Neural cell (in vitro differentiated cells): ENCODE measurements at regions not wholly inside any gene's neighbourhood (a gene's known extent, or its start where the extent isn't known, plus 50 kb on each side); places are given as distances from the start of the nearest gene placed in this dataset.

ENCODE experiments used
- H2AFZ ChIP-seq: fragments of 200-600, 300-800 bp; sonication (generic), shearing (Covaris generic); 2 replicates; pipeline ENCODE4 v1.6.0; 2014; ENCODE audit warnings: low read depth, mild to moderate bottlenecking, antibody characterized with exemption, low read length, moderate library complexity
- H3F3A ChIP-seq: fragments of 200-600 bp; shearing (Covaris generic); 2 replicates; pipeline ENCODE4 v1.6.1; 2016; ENCODE audit warnings: mild to moderate bottlenecking, moderate library complexity, mixed read lengths, antibody characterized with exemption, low read length; ENCODE audit not compliant: insufficient read depth, poor library complexity, severe bottlenecking
- H3K27ac ChIP-seq: fragments of 200-600, 300-800 bp; sonication (generic), shearing (Covaris generic); 2 replicates; pipeline ENCODE4 v1.5.1; 2014; ENCODE audit warnings: mild to moderate bottlenecking, low read length, moderate library complexity
- H3K27me3 ChIP-seq: fragments of 300-800, 200-600 bp; sonication (generic), shearing (Covaris generic); 2 replicates; pipeline ENCODE4 v1.6.0; 2014; ENCODE audit warnings: mild to moderate bottlenecking, low read depth, low read length, moderate library complexity; ENCODE audit not compliant: insufficient read depth
- H3K36me3 ChIP-seq: fragments of 300-800, 200-600 bp; sonication (generic), shearing (Covaris generic); 2 replicates; pipeline ENCODE4 v1.5.1; 2014; ENCODE audit warnings: mild to moderate bottlenecking, antibody characterized with exemption, low read length, moderate library complexity; ENCODE audit not compliant: insufficient read depth
- H3K4me2 ChIP-seq: fragments of 300-800, 200-600 bp; sonication (generic), shearing (Covaris generic); 2 replicates; pipeline ENCODE4 v1.6.0; 2014; ENCODE audit warnings: mild to moderate bottlenecking, low read length
- H3K4me3 ChIP-seq: fragments of 300-800, 200-600 bp; sonication (generic), shearing (Covaris generic); 2 replicates; pipeline ENCODE4 v1.5.1; 2014; ENCODE audit warnings: mild to moderate bottlenecking, low read length, moderate library complexity
- H3K79me2 ChIP-seq: fragments of 200-600 bp; shearing (Covaris generic); replicated peaks from 2 replicates; pipeline ENCODE4 v1.6.0; 2014; ENCODE audit warnings: mild to moderate bottlenecking, low read length, moderate library complexity; ENCODE audit not compliant: insufficient read depth
- H3K9ac ChIP-seq: fragments of 300-800, 200-600 bp; sonication (generic), shearing (Covaris generic); 2 replicates; pipeline ENCODE4 v1.6.1; 2016; ENCODE audit warnings: mild to moderate bottlenecking, low read length, mixed read lengths
- H3K9me2 ChIP-seq: fragments of 200-600 bp; shearing (Covaris generic); 2 replicates; pipeline ENCODE4 v1.6.1; 2016; ENCODE audit warnings: mild to moderate bottlenecking, low read length, mixed read lengths; ENCODE audit not compliant: insufficient read depth
- H3K9me3 ChIP-seq: fragments of 200-600, 300-800 bp; sonication (generic), shearing (Covaris generic); 2 replicates; pipeline ENCODE4 v1.6.1; 2016; ENCODE audit warnings: mild to moderate bottlenecking, mixed run types, low read length, moderate library complexity, mixed read lengths
- H4K20me1 ChIP-seq: fragments of 200-600 bp; shearing (Covaris generic); 2 replicates; pipeline ENCODE4 v1.6.1; 2016; ENCODE audit warnings: mild to moderate bottlenecking, mixed run types; ENCODE audit not compliant: insufficient read depth
- EP300 ChIP-seq: fragments of 450-650 bp; conservative IDR thresholded peaks from 2 replicates; pipeline ENCODE4 v1.6.1; 2014; ENCODE audit warnings: antibody characterized with exemption, mild to moderate bottlenecking, moderate library complexity; ENCODE audit not compliant: poor library complexity, severe bottlenecking
- EZH2 ChIP-seq: fragments of 200-600, 300-800 bp; shearing (Covaris generic), sonication (generic); IDR thresholded peaks from 2 replicates; pipeline ENCODE4 v1.6.1; 2014; ENCODE audit warnings: antibody characterized with exemption, low read length, borderline replicate concordance, mild to moderate bottlenecking; ENCODE audit not compliant: insufficient read depth, poor library complexity, severe bottlenecking
- MXI1 ChIP-seq: fragments of 450-650 bp; conservative IDR thresholded peaks from 2 replicates; pipeline ENCODE4 v1.6.1; 2014; ENCODE audit warnings: antibody characterized with exemption, mild to moderate bottlenecking; ENCODE audit not compliant: poor library complexity, severe bottlenecking
- POLR2AphosphoS5 ChIP-seq: IDR thresholded peaks from 2 replicates; pipeline ENCODE4 v1.6.1; 2012
- RAD21 ChIP-seq: fragments of 450-650 bp; conservative IDR thresholded peaks from 2 replicates; pipeline ENCODE4 v1.6.1; 2014; ENCODE audit warnings: antibody characterized with exemption, mild to moderate bottlenecking, moderate library complexity
- SMC3 ChIP-seq: fragments of 450-650 bp; conservative IDR thresholded peaks from 2 replicates; pipeline ENCODE4 v1.6.1; 2014; ENCODE audit warnings: antibody characterized with exemption, mild to moderate bottlenecking, moderate library complexity; ENCODE audit not compliant: poor library complexity
- TAF1 ChIP-seq: IDR thresholded peaks from 2 replicates; pipeline ENCODE4 v1.6.1; 2012; ENCODE audit warnings: low read depth
- TF ChIP-seq, protein P1 (sequence below): fragments of 450-650 bp; IDR thresholded peaks from 2 replicates; pipeline ENCODE4 v1.5.1; 2014; ENCODE audit warnings: antibody characterized with exemption, mild to moderate bottlenecking, moderate library complexity; ENCODE audit not compliant: poor library complexity, severe bottlenecking

DNA sequence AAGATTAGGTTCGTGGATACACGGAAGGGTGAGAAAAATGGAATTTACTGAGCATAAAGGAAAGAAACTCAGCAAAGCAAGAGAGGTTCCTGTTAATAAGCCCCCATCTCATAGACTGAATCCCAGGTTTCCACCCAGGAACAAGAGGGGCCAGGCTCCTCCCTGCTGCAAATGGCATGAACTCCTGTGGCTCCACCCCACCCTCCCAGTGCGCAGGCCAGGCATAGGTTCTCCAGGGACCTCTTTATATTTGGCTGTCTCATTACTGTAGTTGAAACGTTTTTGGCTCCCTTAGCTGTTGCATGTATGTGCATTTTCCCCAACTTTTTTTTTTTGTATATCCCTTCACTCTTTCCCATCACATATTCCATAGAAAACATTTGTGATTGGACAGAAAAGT is 217.8 kb upstream of the NRP1 start:
- H3K4me3 ChIP-seq: no peak overlapping the region
- H2AFZ ChIP-seq: no peak overlapping the region
- no peak overlapping the region for H3K27ac ChIP-seq
- H4K20me1 ChIP-seq: no peaks in the 10 kb centered on the region
- H3K9ac ChIP-seq: no peak overlapping the region
- TF ChIP-seq EZH2 (no peak), EP300 (no peak), RAD21 (no peak), MXI1 (no peak), TAF1 (no peak), SMC3 (no peak)
- H3K9me3 ChIP-seq: no peaks in the 10 kb centered on the region
- H3K4me2 ChIP-seq: no peak overlapping the region
- H3F3A ChIP-seq: no peaks in the 10 kb centered on the region
- H3K27me3 ChIP-seq: no peaks in the 10 kb centered on the region
- no peaks in the 10 kb centered on the region for H3K36me3 ChIP-seq
- H3K9me2 ChIP-seq: no peaks in the 10 kb centered on the region
- no peaks in the 10 kb centered on the region for H3K79me2 ChIP-seq

DNA sequence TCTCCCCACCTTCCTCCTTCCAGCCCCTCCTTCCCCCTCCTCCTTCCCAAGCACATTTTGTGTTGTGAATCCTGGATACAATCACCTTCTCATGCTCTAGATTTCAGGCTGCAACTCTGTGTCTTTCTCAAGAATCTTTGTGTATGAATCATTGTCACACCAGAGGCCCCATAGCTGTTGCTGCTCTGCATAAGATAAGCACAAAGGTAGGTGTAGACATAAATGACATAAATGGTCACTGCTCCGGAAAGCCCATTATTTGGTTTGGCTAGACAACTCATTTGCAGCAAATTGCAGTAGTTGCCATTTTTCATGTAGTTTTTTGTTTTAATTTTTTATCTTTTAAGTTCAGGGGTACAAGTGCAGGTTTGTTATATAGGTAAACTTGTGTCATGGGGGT is 216.3 kb upstream of the NRP1 start:
- no peak for TF ChIP-seq MXI1
- TF ChIP-seq, protein P1, sequence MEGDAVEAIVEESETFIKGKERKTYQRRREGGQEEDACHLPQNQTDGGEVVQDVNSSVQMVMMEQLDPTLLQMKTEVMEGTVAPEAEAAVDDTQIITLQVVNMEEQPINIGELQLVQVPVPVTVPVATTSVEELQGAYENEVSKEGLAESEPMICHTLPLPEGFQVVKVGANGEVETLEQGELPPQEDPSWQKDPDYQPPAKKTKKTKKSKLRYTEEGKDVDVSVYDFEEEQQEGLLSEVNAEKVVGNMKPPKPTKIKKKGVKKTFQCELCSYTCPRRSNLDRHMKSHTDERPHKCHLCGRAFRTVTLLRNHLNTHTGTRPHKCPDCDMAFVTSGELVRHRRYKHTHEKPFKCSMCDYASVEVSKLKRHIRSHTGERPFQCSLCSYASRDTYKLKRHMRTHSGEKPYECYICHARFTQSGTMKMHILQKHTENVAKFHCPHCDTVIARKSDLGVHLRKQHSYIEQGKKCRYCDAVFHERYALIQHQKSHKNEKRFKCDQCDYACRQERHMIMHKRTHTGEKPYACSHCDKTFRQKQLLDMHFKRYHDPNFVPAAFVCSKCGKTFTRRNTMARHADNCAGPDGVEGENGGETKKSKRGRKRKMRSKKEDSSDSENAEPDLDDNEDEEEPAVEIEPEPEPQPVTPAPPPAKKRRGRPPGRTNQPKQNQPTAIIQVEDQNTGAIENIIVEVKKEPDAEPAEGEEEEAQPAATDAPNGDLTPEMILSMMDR: no peak
- no peak for TF ChIP-seq RAD21
- TF ChIP-seq EZH2: no peak
- no peak overlapping the region for H2AFZ ChIP-seq
- H3K79me2 ChIP-seq: no peaks in the 10 kb centered on the region
- H3K4me3 ChIP-seq: no peak overlapping the region
- H3K4me2 ChIP-seq: no peak overlapping the region
- no peaks in the 10 kb centered on the region for H3K9me3 ChIP-seq
- H3K27ac ChIP-seq: no peak overlapping the region
- no peaks in the 10 kb centered on the region for H4K20me1 ChIP-seq
- H3K9ac ChIP-seq: no peak overlapping the region
- no peaks in the 10 kb centered on the region for H3F3A ChIP-seq
- H3K9me2 ChIP-seq: no peaks in the 10 kb centered on the region
- H3K27me3 ChIP-seq: no peaks in the 10 kb centered on the region
- H3K36me3 ChIP-seq: no peaks in the 10 kb centered on the region

DNA sequence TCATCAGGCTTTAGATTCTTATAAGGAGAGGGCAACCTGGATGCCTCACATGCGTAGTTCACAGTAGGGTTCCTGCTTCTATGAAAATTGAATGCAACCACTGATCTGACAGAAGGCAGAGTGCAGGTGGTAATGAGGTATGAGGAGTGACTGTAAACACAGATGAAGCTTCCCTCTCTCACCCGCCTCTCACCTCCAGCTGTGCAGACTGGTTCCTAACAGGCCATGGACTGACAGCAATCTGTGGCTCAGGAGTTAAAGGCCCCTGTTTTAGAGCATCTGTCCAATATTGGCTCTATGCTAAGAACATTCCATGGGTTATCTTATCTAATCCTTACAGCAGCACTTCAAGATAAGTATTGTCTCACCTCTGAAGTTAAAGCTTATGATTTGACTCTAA is 213.5 kb upstream of the NRP1 start:
- Histone ChIP-seq H3K36me3 (no peaks in the 10 kb centered on the region), H3K9me3 (no peaks in the 10 kb centered on the region), H3K27me3 (no peaks in the 10 kb centered on the region), H2AFZ (no peak overlapping the region), H3K27ac (no peak overlapping the region), H3F3A (no peaks in the 10 kb centered on the region), H3K4me2 (no peak overlapping the region), H3K9ac (no peak overlapping the region), H3K79me2 (no peaks in the 10 kb centered on the region), H3K4me3 (no peak overlapping the region), H3K9me2 (no peaks in the 10 kb centered on the region), H4K20me1 (no peaks in the 10 kb centered on the region)
- peak; percentile 14 for TF ChIP-seq POLR2AphosphoS5
- TF ChIP-seq MXI1: no peak

DNA sequence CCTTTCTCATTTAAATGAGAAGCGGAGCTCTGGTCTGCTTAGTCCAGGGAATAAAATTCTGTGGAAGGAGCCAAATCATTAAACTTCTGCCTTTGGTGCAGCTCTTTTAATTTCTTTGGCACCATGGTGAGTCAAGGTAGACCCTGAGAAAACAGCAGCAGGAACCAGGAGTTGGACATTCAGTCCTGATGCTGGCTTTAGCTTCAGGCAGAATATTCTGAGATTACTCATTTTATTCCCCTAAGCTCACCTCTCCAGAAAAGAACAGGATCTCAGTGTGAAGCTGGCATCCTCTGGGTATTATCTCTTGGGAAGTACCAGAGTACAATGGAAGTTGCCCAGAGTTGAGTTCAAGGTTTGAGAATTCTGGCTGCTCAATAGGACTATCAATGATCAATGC is 211.6 kb upstream of the NRP1 start:
- Histone ChIP-seq H2AFZ (no peak overlapping the region), H3K27ac (no peak overlapping the region), H3K4me2 (no peak overlapping the region), H3K79me2 (no peaks in the 10 kb centered on the region), H3F3A (no peaks in the 10 kb centered on the region), H3K27me3 (no peaks in the 10 kb centered on the region), H3K9me3 (no peaks in the 10 kb centered on the region), H3K9ac (no peak overlapping the region), H3K4me3 (no peak overlapping the region), H3K9me2 (no peaks in the 10 kb centered on the region), H4K20me1 (no peaks in the 10 kb centered on the region), H3K36me3 (no peaks in the 10 kb centered on the region)
- TF ChIP-seq RAD21 (no peak), MXI1 (no peak)
